ENCODE measurements at regions not wholly inside any gene's neighbourhood (a gene's known extent, or its start where the extent isn't known, plus 50 kb on each side); places are given as distances from the start of the nearest gene placed in this dataset.
"Not testable (repeated sequence)": the region's sequence is repeated elsewhere in the genome, so short reads cannot be mapped to it uniquely, and the experiment has no call there.

GRCh38 chr2:210730672-210731071 is 174.3 kb downstream of the CPS1 start:
- DNase-seq (ENCODE audit: low spot score): no peak

DNA sequence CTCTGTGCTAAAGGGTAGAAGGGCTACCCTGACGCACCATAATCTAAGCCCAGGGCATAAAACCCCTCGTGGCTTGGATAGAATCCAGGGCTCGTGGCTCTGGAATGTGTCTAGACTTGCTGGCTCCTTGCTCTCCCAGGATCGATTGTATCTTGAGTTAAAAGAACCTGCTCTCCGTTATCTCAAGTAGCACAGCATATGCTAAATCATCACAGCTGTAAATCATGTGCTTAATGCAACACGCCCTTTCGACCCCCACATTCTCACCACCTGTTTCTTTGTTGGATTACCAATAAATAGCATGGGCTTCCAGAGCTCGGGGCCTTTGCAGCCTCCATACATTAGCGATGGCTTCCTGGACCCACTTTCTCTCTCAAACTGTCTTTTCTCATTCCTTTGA is 190.4 kb downstream of the CPS1 start:
- DNase-seq (ENCODE audit: low spot score): not testable (repeated sequence)

DNA sequence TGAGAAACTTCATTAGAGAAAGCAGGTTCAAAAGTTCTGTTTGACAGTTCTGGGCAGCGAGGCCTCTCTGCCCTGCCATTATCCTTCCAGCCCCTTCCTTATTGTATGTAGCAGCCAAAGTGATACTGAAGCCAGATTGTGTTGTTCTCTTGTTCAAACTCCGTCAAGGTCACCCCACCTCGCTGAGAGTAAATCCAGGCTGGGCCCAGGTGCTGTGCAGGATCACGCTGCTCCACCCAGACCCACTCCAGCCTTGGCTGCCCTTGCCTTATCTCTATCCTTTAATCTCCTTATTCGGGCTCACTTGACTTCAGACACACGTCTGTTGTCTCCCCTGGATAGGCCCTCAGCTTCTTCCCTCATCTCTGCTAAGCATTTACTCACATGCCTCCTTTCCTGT is 196.1 kb downstream of the CPS1 start:
- no peak for DNase-seq (ENCODE audit: low spot score)

- no peak for DNase-seq (ENCODE audit: low spot score)
These were observed 197.0 kb downstream of the CPS1 start for GRCh38 chr2:210753386-210753785.

GRCh38 chr2:210756855-210757254 is 200.5 kb downstream of the CPS1 start:
- DNase-seq (ENCODE audit: low spot score): no peak

DNA sequence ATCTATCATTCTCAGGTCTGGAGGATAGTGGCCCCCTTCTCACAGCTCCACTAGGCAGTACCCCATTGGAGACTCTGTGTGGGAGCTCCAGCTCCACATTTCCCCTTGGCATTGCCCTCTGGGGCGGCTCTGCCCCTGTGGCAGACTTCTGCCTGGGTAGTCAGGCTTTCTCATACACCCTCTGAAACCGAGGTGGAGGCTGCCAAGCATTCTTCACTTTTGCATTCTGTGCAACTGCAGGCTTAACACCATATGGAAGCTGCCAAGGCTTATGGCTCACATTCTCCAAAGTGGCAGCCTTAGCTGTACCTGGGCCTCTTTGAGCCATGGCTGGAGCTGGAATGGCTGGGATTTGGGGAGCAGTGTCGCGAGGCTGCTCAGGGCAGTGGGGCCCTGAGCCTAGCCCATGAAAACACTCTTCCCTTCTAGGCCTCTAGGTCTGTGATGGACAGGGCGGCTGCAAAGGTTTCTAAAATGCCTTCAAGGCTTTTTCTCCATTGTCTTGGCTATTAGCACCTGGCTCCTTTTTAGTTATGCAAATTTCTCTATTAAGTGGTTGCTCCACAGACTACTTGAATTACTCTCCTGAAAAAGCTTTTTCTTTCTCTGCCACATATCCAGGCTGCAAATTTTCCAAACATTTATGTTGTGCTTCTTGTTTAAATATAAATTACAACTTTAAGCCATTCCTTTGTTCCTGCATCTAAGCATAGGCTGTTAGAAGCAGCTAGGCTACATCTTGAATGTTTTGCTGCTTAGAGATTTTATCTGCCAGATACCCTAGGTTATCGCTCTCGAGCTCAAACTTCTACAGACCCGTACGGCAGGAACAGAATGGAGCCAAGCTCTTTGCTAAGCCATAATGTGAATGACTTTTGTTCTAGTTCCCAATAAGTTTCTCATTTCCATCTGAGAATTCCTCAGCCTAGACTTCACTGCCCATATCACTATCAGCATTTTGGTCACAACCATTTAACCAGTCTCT is 206.5 kb downstream of the CPS1 start:
- no peak for DNase-seq (ENCODE audit: low spot score)

- no peak for DNase-seq (ENCODE audit: low spot score)
These were observed 212.0 kb downstream of the CPS1 start for GRCh38 chr2:210768329-210768910.

DNA sequence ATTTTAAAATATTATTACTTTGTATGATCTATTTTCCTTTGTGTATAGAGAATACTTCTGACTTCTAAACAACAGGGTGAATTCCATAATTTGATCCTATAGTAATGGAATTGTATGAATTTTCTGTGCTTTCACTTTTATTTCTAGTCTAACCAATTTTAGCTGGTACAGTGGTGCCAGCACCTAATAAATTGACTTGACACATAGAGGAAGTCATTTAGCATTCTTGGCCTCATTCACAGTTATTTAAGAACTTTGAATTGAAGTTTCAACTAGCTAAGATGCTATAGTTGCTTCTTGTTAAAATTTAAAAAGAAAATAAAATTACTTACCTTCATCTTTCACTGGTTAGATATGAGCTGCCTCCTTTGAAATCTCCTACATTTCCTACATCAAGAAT is 220.4 kb downstream of the CPS1 start:
- DNase-seq (ENCODE audit: low spot score): no peak

DNA sequence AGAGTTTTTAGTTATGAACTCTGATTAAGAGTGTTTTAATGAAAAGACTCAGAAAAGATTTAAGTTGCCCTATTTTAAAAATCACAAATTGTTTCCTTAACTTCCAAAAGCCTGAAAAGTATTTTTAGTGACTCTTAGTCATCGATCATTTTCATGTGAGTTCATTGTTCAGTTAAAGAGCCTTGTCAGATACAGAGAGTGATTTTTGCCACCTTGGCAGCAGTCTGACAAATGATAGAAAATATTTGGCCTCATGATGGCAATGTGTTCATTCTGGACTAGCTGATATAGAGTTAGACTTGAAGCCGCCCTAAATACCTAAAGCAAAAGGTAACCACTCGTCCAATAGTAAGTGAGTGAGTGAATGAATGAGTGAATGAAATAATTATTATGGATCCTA is 225.8 kb downstream of the CPS1 start:
- no peak for DNase-seq (ENCODE audit: low spot score)

DNA sequence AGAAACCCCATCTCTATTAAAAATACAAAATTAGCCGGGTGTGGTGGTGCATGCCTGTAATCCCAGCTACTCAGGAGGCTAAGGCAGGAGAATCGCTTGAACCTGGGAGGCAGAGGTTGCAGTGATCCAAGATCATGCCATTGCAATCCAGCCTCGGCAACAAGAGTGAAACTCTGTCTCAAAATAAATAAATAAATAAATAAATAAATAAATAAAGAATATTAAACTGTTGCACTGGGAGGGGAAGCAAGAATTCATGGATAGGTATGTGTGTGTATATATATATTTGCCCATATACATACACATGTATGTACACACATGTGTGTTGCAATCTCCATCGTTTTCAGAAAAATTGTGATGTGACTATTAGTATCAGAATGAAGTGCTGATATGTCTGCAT is 231.4 kb downstream of the CPS1 start:
- DNase-seq (ENCODE audit: low spot score): not testable (repeated sequence)

DNA sequence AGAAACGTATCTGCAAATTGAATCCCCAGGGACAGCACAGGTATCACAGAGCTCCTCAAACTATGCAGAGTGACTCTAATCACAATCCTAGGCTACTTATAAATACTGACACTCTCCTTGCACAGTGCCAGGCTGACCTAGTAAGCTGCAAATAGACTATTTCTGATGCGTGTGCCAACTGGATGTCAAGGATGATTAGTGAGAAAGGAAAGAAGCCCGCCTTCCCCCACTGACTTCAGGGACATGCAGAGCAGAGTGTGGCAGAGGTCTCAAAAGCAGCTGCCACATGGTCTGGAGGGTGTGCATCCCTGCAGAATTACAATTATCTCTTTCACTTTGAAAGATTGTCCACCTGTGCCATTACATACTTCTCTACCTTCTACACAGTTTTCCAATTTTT is 235.6 kb downstream of the CPS1 start:
- no peak for DNase-seq (ENCODE audit: low spot score)

DNA sequence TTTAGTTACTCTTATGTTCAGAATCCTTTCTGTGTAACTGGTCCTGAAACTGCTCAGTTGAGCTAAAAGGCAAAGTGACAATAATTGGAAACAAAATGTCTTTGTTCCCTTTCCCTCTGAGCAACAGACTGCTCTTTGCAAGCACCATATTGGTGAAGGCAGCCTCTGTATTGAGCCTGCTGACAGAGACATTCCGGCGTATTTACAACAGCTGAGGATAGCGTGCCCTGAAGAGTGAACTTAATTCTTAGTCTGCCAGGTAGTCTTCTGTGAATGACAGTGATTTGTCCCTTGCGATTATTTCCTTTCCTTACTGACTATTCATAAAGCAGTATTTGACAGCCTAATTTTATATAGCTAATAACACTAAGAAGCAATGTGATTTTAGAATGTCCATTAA is 239.1 kb downstream of the CPS1 start:
- DNase-seq (ENCODE audit: low spot score): no peak

DNA sequence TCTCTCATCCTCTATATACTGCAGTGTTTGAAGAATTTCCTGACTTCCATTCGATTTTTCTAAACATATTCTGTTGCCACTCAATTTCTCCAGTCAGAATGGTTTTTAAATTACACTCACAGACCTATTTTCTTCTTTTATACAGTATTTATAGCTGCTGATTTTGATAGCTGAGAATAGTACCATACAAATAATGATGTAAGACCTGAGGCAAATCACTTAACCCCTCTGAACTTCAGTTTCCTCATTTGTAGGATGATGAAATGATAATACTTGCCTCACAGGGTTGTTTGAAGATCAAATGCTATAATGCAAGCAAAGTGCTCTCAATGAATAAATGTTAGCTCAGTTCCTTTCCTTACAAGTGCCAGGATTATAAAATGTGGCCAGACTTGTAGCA is 241.8 kb downstream of the CPS1 start:
- DNase-seq (ENCODE audit: low spot score): no peak

DNA sequence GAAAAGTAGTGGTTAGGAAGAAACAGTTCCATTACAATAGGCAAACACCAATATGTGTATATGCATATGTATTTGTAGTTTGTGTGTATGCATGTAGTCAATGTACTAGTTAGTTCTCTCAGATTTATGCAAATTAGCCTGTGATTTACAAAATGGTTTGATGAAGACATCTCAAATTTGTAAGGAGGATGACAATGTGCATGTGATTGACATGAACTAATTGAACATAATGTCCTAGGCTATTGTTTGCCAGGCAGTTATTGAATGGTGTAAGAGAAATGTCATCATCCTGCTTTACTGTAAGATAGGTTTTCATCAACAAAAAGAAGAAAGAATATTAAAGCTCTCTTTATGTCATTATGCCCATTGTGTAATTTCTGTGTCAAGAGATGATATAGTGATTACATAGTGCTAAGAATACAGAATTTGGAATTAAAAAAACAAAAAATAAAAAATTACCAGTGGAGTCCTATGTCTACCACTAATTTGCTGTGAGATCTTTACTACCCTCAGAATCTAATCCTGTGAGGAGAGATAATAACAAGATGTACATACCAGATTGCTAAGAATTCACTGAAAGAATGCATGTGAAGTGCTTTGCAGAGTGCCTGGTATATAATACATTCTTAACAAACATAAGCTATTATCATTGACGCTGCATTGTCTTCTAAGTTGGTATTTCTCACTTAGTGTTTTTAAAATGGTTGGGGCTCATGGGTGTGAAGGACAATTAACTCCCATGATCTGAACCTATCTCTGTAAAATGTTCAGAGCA is 258.0 kb downstream of the CPS1 start:
- no peak for DNase-seq (ENCODE audit: low spot score)

- no peak for DNase-seq (ENCODE audit: low spot score)
These were observed 260.4 kb downstream of the CPS1 start for GRCh38 chr2:210816769-210817168.

DNA sequence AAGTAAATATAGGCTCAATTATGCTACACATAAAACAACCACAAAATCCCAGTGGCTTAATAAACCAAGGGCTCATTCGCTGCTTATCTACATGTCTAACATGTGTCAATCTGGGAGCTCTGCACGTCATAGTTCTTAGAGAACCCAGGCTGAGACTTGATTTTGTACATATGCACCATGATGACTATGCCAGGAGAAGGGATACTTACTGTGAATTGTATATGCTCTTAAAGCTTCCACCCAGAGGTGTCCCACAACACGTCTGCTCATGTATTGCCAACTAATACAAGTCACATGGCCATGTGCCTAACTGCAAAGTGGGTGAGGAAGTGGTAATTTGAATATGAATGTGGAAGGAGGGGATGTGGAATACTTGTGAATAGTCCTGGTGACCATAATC is 262.1 kb downstream of the CPS1 start:
- DNase-seq (ENCODE audit: low spot score): no peak

GRCh38 chr2:210833403-210833802 is 277.0 kb downstream of the CPS1 start:
- DNase-seq (ENCODE audit: low spot score): no peak

DNA sequence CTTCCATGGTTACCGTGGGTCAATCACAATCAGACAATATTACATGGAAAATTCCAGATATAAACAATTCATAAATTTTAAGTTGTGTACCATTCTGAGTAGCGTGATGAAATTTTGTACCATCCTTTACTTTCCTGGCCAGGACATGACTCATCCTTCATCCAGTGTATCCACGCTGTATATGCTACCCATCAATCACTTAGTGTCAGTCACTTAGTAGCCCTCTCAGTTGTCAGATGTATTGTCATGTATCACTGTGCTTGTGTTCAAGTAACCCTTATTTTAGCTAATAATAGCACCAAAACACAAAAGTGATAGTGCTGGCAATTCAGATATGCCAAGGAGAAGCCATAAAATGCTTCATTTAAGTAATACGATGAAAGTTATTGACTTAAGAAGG is 282.6 kb downstream of the CPS1 start:
- no peak for DNase-seq (ENCODE audit: low spot score)

- DNase-seq (ENCODE audit: low spot score): no peak
These were observed 283.1 kb downstream of the CPS1 start for GRCh38 chr2:210839450-210839849.

GRCh38 chr2:210842896-210843295 is 286.5 kb downstream of the CPS1 start:
- DNase-seq (ENCODE audit: low spot score): no peak

DNA sequence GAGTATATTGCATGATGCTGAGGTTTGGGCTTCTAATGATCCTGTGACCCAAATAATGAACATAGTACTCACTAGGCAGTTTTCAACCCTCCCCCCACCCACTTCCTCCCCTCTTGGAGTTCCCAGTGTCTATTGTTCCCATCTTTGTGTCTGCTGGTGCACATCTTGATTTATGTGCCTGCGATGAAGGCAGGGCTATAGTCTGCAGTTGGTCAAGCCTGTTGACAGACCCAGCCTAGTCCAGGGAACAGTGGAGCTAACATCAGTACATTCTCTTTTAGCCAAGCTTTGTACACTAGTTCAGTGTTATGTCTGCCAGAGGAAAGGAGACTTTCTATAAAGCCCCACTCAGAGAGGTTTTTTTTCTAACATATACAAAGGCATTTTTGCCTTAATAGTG is 287.6 kb downstream of the CPS1 start:
- DNase-seq (ENCODE audit: low spot score): no peak

DNA sequence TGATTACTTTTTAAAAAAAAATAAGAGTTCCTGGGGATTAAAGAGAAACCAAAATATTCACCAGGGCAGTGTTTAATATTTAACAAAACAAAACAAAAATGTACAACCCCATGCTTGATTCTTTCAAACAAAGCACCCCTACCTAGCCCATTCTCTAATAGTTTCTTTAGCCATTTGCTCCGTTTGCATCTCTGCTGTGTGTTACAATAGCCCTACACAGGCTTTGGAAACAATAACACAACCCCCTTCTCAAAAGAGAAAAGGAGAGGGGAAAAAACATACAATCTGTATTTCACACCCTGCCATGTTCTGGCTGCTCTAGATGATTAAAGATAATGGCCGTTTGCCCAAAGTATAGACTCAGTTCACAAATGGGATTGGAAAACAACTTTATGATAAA is 302.9 kb downstream of the CPS1 start:
- no peak for DNase-seq (ENCODE audit: low spot score)

All from HT-29 (cell line).